ENCODE measurements at regions not wholly inside any gene's neighbourhood (a gene's known extent, or its start where the extent isn't known, plus 50 kb on each side); places are given as distances from the start of the nearest gene placed in this dataset.

- TF ChIP-seq, protein P1, sequence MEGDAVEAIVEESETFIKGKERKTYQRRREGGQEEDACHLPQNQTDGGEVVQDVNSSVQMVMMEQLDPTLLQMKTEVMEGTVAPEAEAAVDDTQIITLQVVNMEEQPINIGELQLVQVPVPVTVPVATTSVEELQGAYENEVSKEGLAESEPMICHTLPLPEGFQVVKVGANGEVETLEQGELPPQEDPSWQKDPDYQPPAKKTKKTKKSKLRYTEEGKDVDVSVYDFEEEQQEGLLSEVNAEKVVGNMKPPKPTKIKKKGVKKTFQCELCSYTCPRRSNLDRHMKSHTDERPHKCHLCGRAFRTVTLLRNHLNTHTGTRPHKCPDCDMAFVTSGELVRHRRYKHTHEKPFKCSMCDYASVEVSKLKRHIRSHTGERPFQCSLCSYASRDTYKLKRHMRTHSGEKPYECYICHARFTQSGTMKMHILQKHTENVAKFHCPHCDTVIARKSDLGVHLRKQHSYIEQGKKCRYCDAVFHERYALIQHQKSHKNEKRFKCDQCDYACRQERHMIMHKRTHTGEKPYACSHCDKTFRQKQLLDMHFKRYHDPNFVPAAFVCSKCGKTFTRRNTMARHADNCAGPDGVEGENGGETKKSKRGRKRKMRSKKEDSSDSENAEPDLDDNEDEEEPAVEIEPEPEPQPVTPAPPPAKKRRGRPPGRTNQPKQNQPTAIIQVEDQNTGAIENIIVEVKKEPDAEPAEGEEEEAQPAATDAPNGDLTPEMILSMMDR (conservative IDR thresholded peaks at IDR 0.05) = no peak
- no peak for TF ChIP-seq ZFX (IDR thresholded peaks at IDR 0.05)
Measured at GRCh38 chr2:226634943-226635604, 164.5 kb downstream of the IRS1 start.
